Esophagus muscularis mucosa (tissue), 4 donors: ENCODE measurements at regions not wholly inside any gene's neighbourhood (a gene's known extent, or its start where the extent isn't known, plus 50 kb on each side); places are given as distances from the start of the nearest gene placed in this dataset.

Source experiments
- CTCF ChIP-seq, 3 experiments: fragments of 200-600 bp in 2 of 3; fragments of 450-650 bp in 1 of 3; sonication (generic) in 2 of 3; IDR thresholded peaks; one replicate each; pipeline ENCODE4 v1.5.1; 2017 to 2019; ENCODE audit warnings: antibody characterized with exemption in 3 of 3, mild to moderate bottlenecking in 2 of 3, moderate library complexity in 1 of 3
- EP300 ChIP-seq: sonication (generic); formaldehyde crosslinking; IDR thresholded peaks from one replicate; pipeline ENCODE4 v1.6.1; 2017; ENCODE audit warnings: antibody characterized with exemption
- POLR2A ChIP-seq: fragments of 450-650 bp; IDR thresholded peaks from one replicate; pipeline ENCODE4 v1.6.1; 2017; ENCODE audit warnings: antibody characterized with exemption, moderate library complexity, mild to moderate bottlenecking, low read depth
- POLR2AphosphoS5 ChIP-seq, 2 donors: sonication (generic); formaldehyde crosslinking; IDR thresholded peaks; one replicate each; pipeline ENCODE4 v1.6.1; 2017; ENCODE audit warnings: antibody characterized with exemption in 2 of 2

GRCh38 chrY:7654985-7655384 lies 743.4 kb upstream of the AMELY start:
- TF ChIP-seq CTCF (IDR thresholded peaks at IDR 0.05) (no peak), POLR2A (no peak), EP300 (no peak), POLR2AphosphoS5 (IDR thresholded peaks at IDR 0.05) (no peak)
